NK-92 (cell line): ENCODE measurements at regions not wholly inside any gene's neighbourhood (a gene's known extent, or its start where the extent isn't known, plus 50 kb on each side); places are given as distances from the start of the nearest gene placed in this dataset.
"Not testable (repeated sequence)": the region's sequence is repeated elsewhere in the genome, so short reads cannot be mapped to it uniquely, and the experiment has no call there.

Experiments used
- DNase-seq: peaks from one replicate; lab custom pipeline; 2025; ENCODE audit not compliant: unreplicated experiment; lab: John Stamatoyannopoulos, UW

- DNase-seq, result no peak
These were observed 158.8 kb upstream of the TBL1XR1 start for GRCh38 chr3:177356113-177356512.

- DNase-seq, result no peak
These were observed 159.7 kb upstream of the TBL1XR1 start for GRCh38 chr3:177356952-177357351.

- DNase-seq, result no peak
These were observed 160.2 kb upstream of the TBL1XR1 start for GRCh38 chr3:177357352-177358090.

DNA sequence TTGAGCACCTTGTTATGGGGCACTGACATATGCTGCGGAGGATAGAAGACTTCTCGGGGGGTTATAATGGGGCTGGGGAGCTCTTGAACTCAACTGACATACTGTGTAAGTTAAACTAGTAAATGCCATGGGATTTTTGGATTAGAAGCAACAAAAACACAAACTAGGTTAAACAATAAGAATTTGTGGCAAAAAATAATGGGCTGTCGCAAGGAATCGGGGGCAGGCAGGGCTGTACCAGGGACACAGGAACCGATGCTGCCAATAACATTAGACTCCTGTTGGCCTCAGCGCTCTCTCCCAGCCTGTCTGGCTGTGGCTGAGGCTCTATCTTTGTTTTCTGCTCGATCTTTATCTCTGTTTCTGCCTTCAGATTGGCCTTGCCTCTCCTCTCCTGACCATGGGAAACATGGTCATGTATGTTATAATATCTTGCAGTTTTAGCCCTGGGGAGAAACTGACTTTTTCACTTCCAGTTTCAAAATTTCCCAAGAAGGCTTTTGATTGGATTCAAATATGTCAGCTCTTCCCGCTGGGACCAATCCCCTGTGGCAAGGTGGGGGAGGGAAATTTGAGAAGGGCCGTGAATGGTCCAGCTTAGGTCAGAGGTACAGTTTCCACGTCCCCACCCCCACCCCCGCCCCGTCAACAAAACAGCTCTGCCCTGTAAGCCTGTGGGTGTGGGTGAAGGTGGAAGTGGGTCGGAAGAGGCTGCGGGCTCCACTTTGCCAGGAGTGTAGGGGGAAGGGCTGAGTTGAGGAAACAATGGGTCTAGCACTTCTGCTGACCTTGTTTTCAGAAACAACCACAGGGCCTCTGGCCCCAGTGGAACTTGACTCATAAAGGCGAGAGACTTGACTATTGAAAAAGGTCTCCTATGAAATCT lies 161.1 kb upstream of the TBL1XR1 start:
- DNase-seq, result no peak

DNA sequence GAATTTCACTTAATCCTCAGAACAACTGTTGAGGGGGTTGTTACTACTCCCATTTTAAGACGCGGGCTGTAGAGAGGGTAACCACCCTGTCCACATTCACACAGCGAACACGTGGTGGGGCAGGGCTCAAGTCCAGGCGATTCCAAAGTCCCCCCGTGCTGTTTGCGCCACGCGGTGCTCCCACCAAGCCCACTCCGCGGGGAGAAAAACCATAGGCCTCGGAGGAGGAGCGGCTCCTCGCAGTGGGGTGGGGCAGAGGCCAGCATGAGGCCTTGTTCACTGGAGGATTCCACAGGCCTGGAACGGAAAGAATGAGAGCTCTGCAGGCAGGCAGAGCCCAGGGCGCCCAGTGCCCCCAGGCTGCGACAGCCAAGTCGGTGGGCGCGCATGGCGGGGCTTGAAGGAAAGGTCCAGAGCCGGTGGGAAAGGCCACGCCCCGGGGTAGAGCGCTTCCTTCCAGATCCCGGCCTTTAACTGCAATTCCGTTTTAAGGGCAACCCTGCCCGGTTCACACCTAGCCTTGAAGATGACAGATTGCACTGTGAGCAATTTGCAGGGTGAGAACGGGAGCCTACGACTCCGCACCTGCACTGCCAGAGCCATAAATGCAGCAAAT lies 161.8 kb upstream of the TBL1XR1 start:
- no peak for DNase-seq

DNA sequence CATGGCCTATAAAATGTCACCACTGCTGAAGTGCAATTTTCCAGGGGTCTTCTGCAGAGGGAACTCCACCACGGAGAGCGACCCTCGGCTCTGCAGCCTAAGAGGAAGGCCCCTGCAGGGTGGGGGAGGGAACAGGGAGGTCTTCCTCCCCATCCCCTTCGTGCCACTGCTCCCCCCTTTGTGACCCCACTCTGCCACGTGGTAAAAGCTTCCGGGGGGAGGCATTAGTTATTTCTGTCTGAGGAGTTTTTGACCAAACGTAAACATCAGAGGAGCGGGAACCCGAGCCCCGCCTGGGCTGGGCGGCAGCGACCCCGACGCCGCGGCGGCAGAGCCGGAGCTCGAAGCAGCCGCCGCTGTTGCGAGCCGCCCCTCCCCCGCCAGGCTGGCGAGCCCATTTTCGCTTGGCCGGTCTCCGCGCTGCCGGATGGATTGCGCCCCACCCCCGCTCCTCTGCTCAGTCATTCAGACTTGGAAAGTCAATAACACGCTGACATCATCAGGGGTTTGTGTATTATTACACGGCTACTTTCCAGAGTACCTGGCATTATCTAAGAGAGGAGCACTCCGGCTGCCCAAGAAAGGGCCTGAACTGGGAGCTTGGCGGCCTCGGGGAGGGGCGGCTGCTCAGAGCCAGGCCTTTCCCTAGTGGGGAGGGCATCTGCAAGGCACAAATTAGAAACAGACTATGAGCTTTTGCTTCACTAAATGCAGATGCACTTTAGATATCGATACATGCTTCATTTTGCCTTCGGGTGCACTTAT lies 162.5 kb upstream of the TBL1XR1 start:
- DNase-seq, result peak; percentile 79

- no peak for DNase-seq
These were observed 164.0 kb upstream of the TBL1XR1 start for GRCh38 chr3:177361081-177361938.

- no peak for DNase-seq
These were observed 165.3 kb upstream of the TBL1XR1 start for GRCh38 chr3:177362626-177363025.

GRCh38 chr3:177364236-177364635 lies 167.0 kb upstream of the TBL1XR1 start:
- DNase-seq, result no peak

GRCh38 chr3:177365294-177365693 lies 168.0 kb upstream of the TBL1XR1 start:
- not testable (repeated sequence) for DNase-seq

DNA sequence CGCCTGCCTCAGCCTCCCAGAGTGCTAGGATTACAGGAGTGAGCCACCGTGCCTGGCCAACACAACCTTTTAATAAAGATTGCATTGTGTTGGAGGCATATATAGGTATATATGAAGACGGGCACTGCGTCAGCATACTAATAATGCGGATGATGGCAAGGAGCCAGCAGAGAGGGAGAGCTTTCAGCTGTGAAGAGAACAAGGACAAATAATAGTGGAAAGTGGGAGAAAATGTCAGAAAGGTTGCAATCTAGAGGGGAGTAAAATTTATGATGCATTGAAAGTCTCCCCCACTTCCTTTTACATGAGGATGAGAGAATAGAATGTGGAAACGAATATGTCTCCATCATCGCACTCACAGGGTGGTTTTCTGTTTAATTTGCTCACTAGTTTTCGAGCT lies 170.5 kb upstream of the TBL1XR1 start:
- no peak for DNase-seq

DNA sequence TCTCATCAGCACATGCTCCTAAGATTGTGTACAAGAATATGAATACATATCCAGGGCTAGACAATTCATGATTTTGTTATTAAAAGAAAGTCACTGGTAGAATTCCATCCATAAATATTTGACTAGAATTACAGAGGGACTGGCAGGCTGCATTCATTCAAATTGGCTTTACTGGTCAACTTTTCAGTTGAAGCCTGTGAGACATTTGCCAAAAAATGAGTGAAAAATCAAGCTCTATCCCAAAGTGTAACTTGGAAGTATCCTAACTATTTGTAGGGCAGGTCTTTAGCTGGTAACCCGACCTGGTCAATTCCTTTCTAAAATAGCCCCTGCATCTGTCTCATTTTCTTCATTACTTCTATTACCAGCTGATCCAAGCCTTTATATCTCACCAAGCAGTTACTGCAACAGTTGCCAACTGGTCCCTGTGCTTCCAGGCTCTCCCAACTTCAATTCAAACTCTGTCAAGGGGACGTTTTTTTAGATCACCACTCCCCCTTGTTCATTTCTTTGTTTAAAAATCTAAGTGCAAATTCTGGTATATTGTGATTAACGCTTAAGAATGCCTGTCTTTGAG lies 173.1 kb upstream of the TBL1XR1 start:
- no peak for DNase-seq

- DNase-seq, result no peak
These were observed 173.9 kb upstream of the TBL1XR1 start for GRCh38 chr3:177371146-177371545.

- no peak for DNase-seq
These were observed 174.6 kb upstream of the TBL1XR1 start for GRCh38 chr3:177371888-177372287.

DNA sequence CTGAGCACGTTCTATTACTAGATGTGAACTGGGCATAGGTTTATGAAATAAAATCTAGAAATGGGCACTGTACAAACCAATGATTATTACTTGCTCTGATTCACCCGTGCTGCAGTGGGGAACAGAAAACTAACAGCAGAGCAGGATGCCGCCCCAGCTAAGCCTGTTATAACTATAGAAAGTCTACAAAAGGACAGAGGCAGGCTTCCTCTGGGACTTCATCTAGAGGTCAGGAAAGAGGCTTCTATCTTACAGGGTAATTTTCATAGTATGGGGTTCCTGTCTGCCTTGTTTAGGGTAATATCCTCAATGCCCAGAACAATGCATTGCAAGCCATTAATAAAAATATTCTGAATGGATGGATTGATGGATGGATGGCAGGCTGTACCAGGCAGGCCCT lies 177.0 kb upstream of the TBL1XR1 start:
- no peak for DNase-seq

GRCh38 chr3:177375316-177375715 lies 178.0 kb upstream of the TBL1XR1 start:
- no peak for DNase-seq

GRCh38 chr3:177377166-177377565 lies 179.9 kb upstream of the TBL1XR1 start:
- DNase-seq, result no peak

DNA sequence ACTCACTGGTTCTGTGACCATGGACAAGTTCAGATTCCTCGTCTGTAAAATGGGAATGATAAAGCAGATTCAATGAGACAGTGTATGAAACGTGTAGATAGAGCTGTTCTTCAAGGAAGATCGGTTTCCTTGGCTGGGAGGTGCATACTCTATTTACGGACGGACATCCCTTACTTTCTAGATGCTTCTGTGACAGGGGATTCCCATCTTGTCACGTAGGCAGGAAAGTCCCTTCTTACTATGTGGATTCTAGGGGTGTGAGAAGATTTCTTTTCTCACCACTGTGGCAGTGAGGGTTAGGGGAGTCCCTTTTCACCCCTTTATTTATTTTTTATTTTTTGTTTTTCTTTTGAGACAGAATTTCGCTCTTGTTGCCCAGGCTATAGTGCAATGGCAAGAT lies 180.9 kb upstream of the TBL1XR1 start:
- DNase-seq, result no peak

GRCh38 chr3:177379045-177379444 lies 181.8 kb upstream of the TBL1XR1 start:
- no peak for DNase-seq

DNA sequence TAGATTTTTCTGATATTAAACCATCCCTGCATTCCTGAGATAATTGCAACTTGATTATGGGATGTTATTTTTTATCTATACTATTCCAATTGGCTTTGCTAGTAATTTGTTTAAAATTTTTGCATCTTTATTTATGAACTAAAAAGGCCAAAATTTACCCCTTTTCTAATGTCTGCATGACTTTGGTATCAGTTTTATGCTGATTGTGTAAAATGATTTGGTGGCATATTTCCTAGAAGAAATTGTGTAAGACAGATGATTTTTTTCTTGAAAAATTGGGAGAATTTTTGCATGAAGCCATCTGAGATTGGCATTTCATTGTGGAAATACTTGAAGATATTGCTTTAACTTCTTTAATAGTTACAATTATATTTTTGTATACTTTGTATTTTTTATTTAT lies 183.8 kb upstream of the TBL1XR1 start:
- DNase-seq, result no peak
